GM12878 (cell line): ENCODE measurements at regions not wholly inside any gene's neighbourhood (a gene's known extent, or its start where the extent isn't known, plus 50 kb on each side); places are given as distances from the start of the nearest gene placed in this dataset.

ENCODE experiments used
- HDAC6 ChIP-seq: fragments of 200-600 bp; sonication (generic); IDR thresholded peaks from one replicate; pipeline ENCODE4 v1.8.0; 2017; ENCODE audit warnings: antibody characterized with exemption; ENCODE audit not compliant: unreplicated experiment
- HDGF ChIP-seq: fragments of 450-650 bp; IDR thresholded peaks from 2 replicates; pipeline ENCODE4 v1.6.1; 2016; ENCODE audit warnings: antibody characterized with exemption
- POLR2A ChIP-seq: IDR thresholded peaks from 2 replicates; pipeline ENCODE4 v1.6.1; 2011; ENCODE audit warnings: low read depth, mild to moderate bottlenecking, low read length
- REST ChIP-seq: IDR thresholded peaks from 2 replicates; pipeline ENCODE4 v1.6.1; 2012; ENCODE audit warnings: mild to moderate bottlenecking, low read depth, low read length
- TF ChIP-seq, protein P1 (sequence below): IDR thresholded peaks from 2 replicates; pipeline ENCODE4 v1.6.1; 2012; ENCODE audit warnings: low read depth, low read length, improper control_type of control experiment

DNA sequence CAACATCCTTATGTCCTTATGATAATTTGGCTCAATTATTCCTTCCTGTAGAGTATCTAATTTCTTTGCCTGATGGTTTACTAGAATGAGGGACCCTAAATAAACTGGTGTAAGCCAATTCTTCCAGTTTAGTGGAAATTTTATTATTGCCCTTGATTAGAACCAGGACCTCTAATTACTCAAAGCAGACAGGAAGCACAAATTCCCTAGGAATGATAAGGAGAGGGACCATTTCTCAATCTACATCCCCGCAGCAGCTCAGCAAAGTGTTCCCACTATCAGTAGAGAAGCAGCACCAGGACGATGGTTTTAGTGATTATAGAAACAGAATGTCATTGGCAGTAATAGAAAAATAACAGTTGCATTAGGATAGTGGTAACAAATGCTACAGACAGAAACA lies 97.1 kb downstream of the PLPPR4 start:
- TF ChIP-seq POLR2A, result no peak
- TF ChIP-seq HDGF, result no peak
- TF ChIP-seq, protein P1, sequence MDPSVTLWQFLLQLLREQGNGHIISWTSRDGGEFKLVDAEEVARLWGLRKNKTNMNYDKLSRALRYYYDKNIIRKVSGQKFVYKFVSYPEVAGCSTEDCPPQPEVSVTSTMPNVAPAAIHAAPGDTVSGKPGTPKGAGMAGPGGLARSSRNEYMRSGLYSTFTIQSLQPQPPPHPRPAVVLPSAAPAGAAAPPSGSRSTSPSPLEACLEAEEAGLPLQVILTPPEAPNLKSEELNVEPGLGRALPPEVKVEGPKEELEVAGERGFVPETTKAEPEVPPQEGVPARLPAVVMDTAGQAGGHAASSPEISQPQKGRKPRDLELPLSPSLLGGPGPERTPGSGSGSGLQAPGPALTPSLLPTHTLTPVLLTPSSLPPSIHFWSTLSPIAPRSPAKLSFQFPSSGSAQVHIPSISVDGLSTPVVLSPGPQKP, result no peak
- TF ChIP-seq REST, result no peak
- no peak for TF ChIP-seq HDAC6
